DMS79 treated with DMSO at 0.1 percent for 48 hours (cell line): ENCODE measurements at regions not wholly inside any gene's neighbourhood (a gene's known extent, or its start where the extent isn't known, plus 50 kb on each side); places are given as distances from the start of the nearest gene placed in this dataset.

Experiments
- DNase-seq: peaks from one replicate; lab custom pipeline; 2025; lab: John Stamatoyannopoulos, UW

GRCh38 chr4:116872308-116872707, 213.1 kb downstream of the TRAM1L1 start:
- DNase-seq = no peak

- no peak for DNase-seq
Observed at GRCh38 chr4:116870686-116871085, 214.7 kb downstream of the TRAM1L1 start.

GRCh38 chr4:116866106-116866505, 219.3 kb downstream of the TRAM1L1 start:
- no peak for DNase-seq

GRCh38 chr4:116862592-116862991, 222.8 kb downstream of the TRAM1L1 start:
- no peak for DNase-seq

GRCh38 chr4:116860891-116861290, 224.5 kb downstream of the TRAM1L1 start:
- DNase-seq = no peak

- no peak for DNase-seq
Observed at GRCh38 chr4:116849620-116850019, 235.8 kb downstream of the TRAM1L1 start.

GRCh38 chr4:116847616-116848015, 237.8 kb downstream of the TRAM1L1 start:
- no peak for DNase-seq

GRCh38 chr4:116839826-116840225, 245.6 kb downstream of the TRAM1L1 start:
- no peak for DNase-seq

- DNase-seq = no peak
Observed at GRCh38 chr4:116838609-116839008, 246.8 kb downstream of the TRAM1L1 start.

GRCh38 chr4:116829187-116829586, 256.2 kb downstream of the TRAM1L1 start:
- no peak for DNase-seq

GRCh38 chr4:116824172-116824571, 261.2 kb downstream of the TRAM1L1 start:
- no peak for DNase-seq

- DNase-seq = no peak
Observed at GRCh38 chr4:116811730-116812129, 273.6 kb downstream of the TRAM1L1 start.

GRCh38 chr4:116796022-116796421, 289.4 kb downstream of the TRAM1L1 start:
- DNase-seq = no peak

GRCh38 chr4:116788723-116789122, 296.7 kb downstream of the TRAM1L1 start:
- no peak for DNase-seq

GRCh38 chr4:116755051-116755450, 330.3 kb downstream of the TRAM1L1 start:
- no peak for DNase-seq

- no peak for DNase-seq
Observed at GRCh38 chr4:116752027-116752426, 333.3 kb downstream of the TRAM1L1 start.

- no peak for DNase-seq
Observed at GRCh38 chr4:116736756-116737155, 348.6 kb downstream of the TRAM1L1 start.

- DNase-seq = no peak
Observed at GRCh38 chr4:116734178-116734577, 351.2 kb downstream of the TRAM1L1 start.

- DNase-seq = no peak
Observed at GRCh38 chr4:116733370-116733769, 352.0 kb downstream of the TRAM1L1 start.

- no peak for DNase-seq
Observed at GRCh38 chr4:116726523-116726922, 358.9 kb downstream of the TRAM1L1 start.

GRCh38 chr4:116724249-116724648, 361.1 kb downstream of the TRAM1L1 start:
- no peak for DNase-seq

GRCh38 chr4:116705466-116705865, 379.9 kb downstream of the TRAM1L1 start:
- no peak for DNase-seq

- DNase-seq = no peak
Observed at GRCh38 chr4:116702949-116703348, 382.4 kb downstream of the TRAM1L1 start.

GRCh38 chr4:116688536-116688935, 396.8 kb downstream of the TRAM1L1 start:
- DNase-seq = no peak

- no peak for DNase-seq
Observed at GRCh38 chr4:116668190-116668589, 417.2 kb downstream of the TRAM1L1 start.
